ENCODE measurements at regions not wholly inside any gene's neighbourhood (a gene's known extent, or its start where the extent isn't known, plus 50 kb on each side); places are given as distances from the start of the nearest gene placed in this dataset.

DNA sequence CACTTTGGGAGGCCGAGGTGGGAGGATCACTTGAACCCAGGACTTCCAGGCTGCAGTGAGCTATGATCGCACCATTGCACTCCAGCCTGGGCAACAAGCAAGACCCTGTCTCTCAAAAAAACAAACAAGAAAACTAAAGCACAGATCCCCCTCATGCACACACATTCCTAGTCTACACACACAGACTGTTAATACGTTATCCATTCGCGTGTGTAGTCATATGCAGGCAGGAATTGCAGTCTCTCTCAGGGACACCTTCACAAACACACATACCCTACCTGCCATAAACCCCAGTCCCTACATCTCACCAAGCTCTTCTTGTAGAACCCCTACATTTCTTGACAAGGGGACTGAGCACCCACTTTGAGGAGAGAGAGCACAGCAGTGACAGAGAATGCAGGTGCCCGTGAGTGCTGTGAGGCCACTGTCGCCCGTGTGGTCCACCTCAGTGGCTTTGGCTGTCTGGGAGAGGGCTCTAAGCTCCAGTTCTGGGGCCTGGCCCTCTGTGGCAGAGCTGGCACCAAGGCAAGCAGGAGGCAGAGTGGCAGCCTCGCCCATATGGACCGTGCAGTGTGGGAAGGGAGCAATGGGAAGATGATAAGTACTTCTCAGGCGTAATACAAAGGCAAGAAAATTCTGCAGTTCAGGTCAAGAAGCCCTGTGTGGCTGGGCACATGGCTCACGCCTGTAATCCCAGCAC is 59.0 kb upstream of the RPH3AL start:
- Mint-ChIP-seq H3K36me3 (ENCODE audit: low read depth) (peaks cover 9% of the 10 kb centered on the region), H3K27ac (peak overlapping the region; percentile 80 to 98 (median 86)), H3K9me3 (no peaks in the 10 kb centered on the region), H3K27me3 (ENCODE audit: low read depth) (peaks cover 1% of the 10 kb centered on the region), H3K4me1 (peaks cover 37% of the 10 kb centered on the region), H3K4me3 (peak overlapping the region; percentile 88 to 95 (median 95))
- TF ChIP-seq, protein P1, sequence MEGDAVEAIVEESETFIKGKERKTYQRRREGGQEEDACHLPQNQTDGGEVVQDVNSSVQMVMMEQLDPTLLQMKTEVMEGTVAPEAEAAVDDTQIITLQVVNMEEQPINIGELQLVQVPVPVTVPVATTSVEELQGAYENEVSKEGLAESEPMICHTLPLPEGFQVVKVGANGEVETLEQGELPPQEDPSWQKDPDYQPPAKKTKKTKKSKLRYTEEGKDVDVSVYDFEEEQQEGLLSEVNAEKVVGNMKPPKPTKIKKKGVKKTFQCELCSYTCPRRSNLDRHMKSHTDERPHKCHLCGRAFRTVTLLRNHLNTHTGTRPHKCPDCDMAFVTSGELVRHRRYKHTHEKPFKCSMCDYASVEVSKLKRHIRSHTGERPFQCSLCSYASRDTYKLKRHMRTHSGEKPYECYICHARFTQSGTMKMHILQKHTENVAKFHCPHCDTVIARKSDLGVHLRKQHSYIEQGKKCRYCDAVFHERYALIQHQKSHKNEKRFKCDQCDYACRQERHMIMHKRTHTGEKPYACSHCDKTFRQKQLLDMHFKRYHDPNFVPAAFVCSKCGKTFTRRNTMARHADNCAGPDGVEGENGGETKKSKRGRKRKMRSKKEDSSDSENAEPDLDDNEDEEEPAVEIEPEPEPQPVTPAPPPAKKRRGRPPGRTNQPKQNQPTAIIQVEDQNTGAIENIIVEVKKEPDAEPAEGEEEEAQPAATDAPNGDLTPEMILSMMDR (IDR thresholded peaks at IDR 0.05; ENCODE audit: unreplicated experiment in 3 of 3) = no peak

DNA sequence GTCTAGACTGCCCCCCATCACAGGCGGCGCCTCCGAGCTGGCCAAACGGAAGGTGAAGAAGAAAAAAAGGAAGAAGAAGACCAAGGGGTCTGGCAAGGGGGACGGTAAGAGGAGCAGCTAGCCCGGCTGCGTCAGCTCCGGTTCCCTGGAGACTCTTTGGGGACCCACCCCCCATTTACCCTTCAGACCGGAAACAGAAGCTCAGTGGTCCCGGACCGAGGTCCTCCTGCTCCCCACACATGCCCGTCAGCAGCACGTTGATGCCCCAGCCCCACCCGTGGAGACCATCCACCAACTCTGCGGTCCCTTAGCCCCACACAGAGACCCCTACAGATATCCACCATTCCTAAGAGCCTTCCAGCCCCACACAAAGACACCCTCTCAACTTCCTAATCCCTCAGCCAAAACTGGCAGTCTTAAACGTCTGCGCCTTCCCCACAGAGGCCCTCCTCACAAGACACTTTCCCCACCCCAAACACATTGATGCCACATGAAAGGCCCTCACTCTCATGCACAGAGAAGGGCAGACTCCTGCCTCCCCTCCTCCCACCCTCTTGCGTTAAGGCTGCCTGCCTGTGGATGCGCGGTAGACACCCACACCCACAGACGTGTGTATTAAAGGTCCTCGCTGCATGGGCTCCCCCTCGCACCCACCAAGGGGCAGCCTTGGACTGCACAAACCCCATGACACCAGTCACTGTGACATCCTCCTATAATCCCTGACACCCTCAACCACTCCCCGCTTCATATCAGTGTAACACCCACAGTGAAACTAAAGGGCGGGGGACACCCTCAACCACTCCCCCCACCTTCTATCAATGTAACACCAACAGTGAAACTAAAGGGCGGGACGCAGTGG is 58.2 kb upstream of the RPH3AL start:
- TF ChIP-seq, protein P1 (IDR thresholded peaks at IDR 0.05; ENCODE audit: unreplicated experiment in 3 of 3) = peak in 1 of 3 experiments; percentile 4

DNA sequence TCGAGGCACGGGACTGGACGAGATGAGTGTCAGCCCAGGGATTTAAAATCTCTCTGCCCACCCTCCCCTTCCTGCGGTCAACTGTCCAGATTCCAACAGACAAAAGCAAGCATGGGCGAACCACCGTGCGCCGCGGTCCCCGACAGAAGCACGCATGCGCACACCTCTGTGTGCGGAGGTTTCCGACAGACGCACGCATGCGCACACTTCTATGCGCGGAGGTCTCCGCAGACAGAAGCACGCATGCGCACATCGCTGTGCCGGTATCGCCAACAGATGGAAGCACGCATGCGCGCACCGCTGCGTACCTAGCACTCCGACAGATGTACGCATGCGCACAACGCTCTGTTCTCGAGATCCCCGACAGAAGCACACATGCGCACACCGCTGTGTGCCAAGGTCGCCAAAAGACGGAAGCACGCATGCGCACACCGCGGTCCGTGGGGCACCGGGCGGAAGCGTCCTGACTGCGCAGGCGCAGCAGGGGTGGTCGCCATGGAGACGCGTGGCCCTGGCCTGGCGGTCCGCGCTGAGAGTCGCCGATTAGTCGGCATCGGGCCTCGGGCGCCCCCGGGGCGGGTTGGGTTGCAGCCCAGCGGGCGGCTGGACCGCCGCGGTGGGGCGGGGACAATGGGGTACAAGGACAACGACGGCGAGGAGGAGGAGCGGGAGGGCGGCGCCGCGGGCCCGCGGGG is 57.4 kb upstream of the RPH3AL start:
- no peaks in the 10 kb centered on the region for H3K9me3 Mint-ChIP-seq
- peak overlapping the region; percentile 80 to 98 (median 86) for H3K27ac Mint-ChIP-seq
- peaks cover 9% of the 10 kb centered on the region for H3K36me3 Mint-ChIP-seq (ENCODE audit: low read depth)
- TF ChIP-seq, protein P1 (IDR thresholded peaks at IDR 0.05; ENCODE audit: unreplicated experiment in 3 of 3) = no peak
- no peaks in the 10 kb centered on the region for H3K27me3 Mint-ChIP-seq (ENCODE audit: low read depth)
- H3K4me1 Mint-ChIP-seq = peaks cover 37% of the 10 kb centered on the region
- peak overlapping the region; percentile 88 to 95 (median 95) for H3K4me3 Mint-ChIP-seq

More for the DNA sequence above, 58.2 kb upstream of the RPH3AL start:
- Mint-ChIP-seq H3K9me3 (no peaks in the 10 kb centered on the region), H3K4me3 (peak overlapping the region; percentile 88 to 95 (median 95)), H3K4me1 (peaks cover 37% of the 10 kb centered on the region), H3K36me3 (ENCODE audit: low read depth) (peaks cover 9% of the 10 kb centered on the region), H3K27me3 (ENCODE audit: low read depth) (no peaks in the 10 kb centered on the region), H3K27ac (peak overlapping the region; percentile 80 to 98 (median 86))

DNA sequence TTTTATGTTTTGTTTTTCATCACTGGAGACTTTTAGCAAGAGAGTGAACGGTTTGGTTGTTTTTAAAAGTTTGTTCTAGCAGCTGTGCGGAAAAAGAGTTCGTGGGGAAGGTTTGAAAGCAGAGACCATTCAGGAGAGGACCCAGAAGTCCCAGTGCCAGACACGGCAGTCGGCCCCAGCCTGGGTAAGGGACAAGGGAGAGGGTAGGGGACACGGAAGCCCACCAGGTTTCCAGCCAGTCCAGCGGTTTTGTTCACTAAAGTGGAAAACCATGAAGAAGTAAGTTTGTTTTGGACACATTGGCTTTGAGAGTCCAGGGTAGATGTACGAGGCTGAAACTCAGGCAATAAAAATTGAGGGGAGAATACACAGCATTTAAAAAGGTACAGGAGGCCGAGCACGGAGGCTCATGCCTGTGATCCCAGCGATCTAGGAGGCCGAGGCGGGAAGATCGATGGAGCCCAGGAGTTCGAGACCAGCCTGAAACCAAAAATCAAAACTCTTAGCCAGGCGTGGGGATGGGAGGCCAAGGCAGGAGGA is 56.8 kb upstream of the RPH3AL start:
- H3K4me1 Mint-ChIP-seq = peaks cover 37% of the 10 kb centered on the region
- peaks cover 1% of the 10 kb centered on the region for H3K27me3 Mint-ChIP-seq (ENCODE audit: low read depth)
- peak overlapping the region; percentile 80 to 98 (median 86) for H3K27ac Mint-ChIP-seq
- H3K4me3 Mint-ChIP-seq = peak overlapping the region; percentile 88 to 95 (median 95)
- TF ChIP-seq, protein P1 (IDR thresholded peaks at IDR 0.05; ENCODE audit: unreplicated experiment in 3 of 3) = no peak
- no peaks in the 10 kb centered on the region for H3K9me3 Mint-ChIP-seq
- peaks cover 6% of the 10 kb centered on the region for H3K36me3 Mint-ChIP-seq (ENCODE audit: low read depth)

DNA sequence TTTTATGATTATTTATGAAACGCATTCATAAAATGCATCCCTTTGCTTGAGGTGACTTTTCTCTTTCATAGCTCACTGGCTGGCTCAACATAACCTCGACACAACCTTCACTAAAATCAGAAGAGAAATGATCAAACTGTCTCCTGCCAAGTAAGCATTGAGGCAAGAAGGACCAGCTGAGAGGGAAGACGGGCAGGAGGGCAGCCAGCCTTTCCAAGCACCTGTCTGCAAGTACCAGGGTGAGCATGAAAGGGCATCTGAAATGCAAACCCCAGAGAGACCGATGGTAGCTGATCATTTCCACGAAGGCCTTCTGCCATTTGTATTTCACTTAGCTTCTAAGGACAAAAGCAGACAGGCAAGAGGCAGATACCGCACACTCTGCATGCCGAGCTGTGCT is 52.1 kb upstream of the RPH3AL start:
- H3K9me3 Mint-ChIP-seq = no peaks in the 10 kb centered on the region
- no peak overlapping the region for H3K27ac Mint-ChIP-seq
- no peak overlapping the region for H3K4me3 Mint-ChIP-seq
- peaks cover 4% of the 10 kb centered on the region for H3K27me3 Mint-ChIP-seq (ENCODE audit: low read depth)
- no peaks in the 10 kb centered on the region for H3K36me3 Mint-ChIP-seq (ENCODE audit: low read depth)
- TF ChIP-seq, protein P1 (IDR thresholded peaks at IDR 0.05; ENCODE audit: unreplicated experiment in 3 of 3) = no peak
- peaks cover 7% of the 10 kb centered on the region for H3K4me1 Mint-ChIP-seq

Data from nephron (organoid).